ENCODE measurements at regions not wholly inside any gene's neighbourhood (a gene's known extent, or its start where the extent isn't known, plus 50 kb on each side); places are given as distances from the start of the nearest gene placed in this dataset.
A peak's percentile ranks its signal among the peaks of the same experiment; 100 is the strongest.

DNA sequence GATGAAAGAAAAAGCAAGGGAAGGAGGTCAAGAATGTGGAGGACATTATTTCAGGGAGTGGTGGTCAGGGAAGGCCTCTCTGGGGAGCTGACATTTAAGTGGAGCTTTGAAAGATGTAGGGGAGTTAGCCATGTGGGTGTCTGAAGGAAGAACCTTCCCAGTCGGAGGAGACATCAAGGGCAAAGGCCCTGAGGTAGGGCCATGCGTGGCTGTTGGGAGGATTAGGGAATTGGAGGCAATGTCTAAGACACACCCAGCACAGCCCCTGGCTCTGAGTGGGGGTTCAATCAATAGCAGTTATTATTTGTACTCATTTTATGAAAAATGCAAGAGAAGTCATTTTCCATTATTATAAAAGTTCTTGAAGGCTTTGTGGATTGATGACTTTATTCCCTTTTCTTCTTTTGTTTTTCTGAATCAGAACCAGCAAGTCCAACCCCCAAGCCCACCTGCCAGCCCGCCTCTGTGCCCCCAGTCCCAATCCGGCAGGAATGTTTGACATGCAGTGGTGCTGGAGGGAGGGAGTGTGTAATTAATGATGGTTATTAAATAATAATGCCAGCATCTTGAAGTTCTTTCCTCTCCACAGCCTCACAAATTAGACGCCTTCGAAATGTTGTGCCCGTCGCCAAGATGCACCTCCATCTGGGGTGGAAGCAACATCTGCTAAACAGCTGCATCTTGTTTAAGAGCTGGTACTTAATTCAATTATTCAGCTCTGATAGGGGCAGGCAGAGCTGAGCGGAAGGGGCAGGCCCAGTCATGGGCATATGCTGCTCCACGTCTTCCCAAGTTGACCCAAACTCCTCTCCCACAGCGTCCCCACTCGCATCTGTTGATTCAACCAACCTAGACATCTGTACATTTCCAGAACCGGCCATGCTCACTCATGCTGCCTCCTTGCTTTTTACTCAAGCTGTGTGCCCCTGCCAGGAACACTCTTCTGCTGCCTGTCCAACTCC, 81.3 kb upstream of the SIRPA start:
- peak; percentile 13 for FAIRE-seq
- H3K79me2 ChIP-seq (ENCODE audit: control insufficient read depth, insufficient read depth, low read length) = no peaks in the 10 kb centered on the region
- no peak overlapping the region for H3K27ac ChIP-seq (ENCODE audit: control insufficient read depth, insufficient read depth, low read length)
- H3K36me3 ChIP-seq (ENCODE audit: control insufficient read depth in 2 of 2, extremely low read depth in 1 of 2, insufficient read depth in 2 of 2, low read length in 2 of 2) = no peaks in the 10 kb centered on the region
- no peaks in the 10 kb centered on the region for H3K9me3 ChIP-seq (ENCODE audit: control insufficient read depth, low read depth, low read length)
- dilution Hi-C loops (cut with MboI; ENCODE audit: extremely low pct_ligation_motif_present, low sequenced_read_pairs) = no loop called here
- H3K4me2 ChIP-seq (ENCODE audit: control insufficient read depth, extremely low read depth, insufficient read depth, low read depth, low read length) = no peak overlapping the region
- H3K9ac ChIP-seq (ENCODE audit: control insufficient read depth, extremely low read depth, insufficient read depth, low read length) = no peak overlapping the region
- H3K4me3 ChIP-seq (ENCODE audit: control insufficient read depth in 2 of 3, extremely low read depth in 1 of 3, insufficient read depth in 2 of 3, low read depth in 1 of 3, low read length in 3 of 3) = no peak overlapping the region
- H3K27me3 ChIP-seq (ENCODE audit: control insufficient read depth, extremely low read depth, insufficient read depth, low read length) = no peaks in the 10 kb centered on the region
- no peak for DNase-seq (ENCODE audit: low read depth, low spot score)
- no peak for TF ChIP-seq EZH2 (IDR thresholded peaks at IDR 0.05; ENCODE audit: low read length)
- TF ChIP-seq, protein P1, sequence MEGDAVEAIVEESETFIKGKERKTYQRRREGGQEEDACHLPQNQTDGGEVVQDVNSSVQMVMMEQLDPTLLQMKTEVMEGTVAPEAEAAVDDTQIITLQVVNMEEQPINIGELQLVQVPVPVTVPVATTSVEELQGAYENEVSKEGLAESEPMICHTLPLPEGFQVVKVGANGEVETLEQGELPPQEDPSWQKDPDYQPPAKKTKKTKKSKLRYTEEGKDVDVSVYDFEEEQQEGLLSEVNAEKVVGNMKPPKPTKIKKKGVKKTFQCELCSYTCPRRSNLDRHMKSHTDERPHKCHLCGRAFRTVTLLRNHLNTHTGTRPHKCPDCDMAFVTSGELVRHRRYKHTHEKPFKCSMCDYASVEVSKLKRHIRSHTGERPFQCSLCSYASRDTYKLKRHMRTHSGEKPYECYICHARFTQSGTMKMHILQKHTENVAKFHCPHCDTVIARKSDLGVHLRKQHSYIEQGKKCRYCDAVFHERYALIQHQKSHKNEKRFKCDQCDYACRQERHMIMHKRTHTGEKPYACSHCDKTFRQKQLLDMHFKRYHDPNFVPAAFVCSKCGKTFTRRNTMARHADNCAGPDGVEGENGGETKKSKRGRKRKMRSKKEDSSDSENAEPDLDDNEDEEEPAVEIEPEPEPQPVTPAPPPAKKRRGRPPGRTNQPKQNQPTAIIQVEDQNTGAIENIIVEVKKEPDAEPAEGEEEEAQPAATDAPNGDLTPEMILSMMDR (optimal IDR thresholded peaks at IDR 0.05 in 1 of 3, IDR thresholded peaks at IDR 0.05 in 1 of 3, conservative IDR thresholded peaks at IDR 0.05 in 1 of 3; ENCODE audit: extremely low read depth in 1 of 3, insufficient read depth in 2 of 3, low read length in 3 of 3) = no peak
- peaks cover 65% of the 10 kb centered on the region for H3K4me1 ChIP-seq (ENCODE audit: control insufficient read depth, extremely low read depth, insufficient read depth, low read length)
- H4K20me1 ChIP-seq (ENCODE audit: control insufficient read depth, extremely low read depth, insufficient read depth, low read length) = no peaks in the 10 kb centered on the region
- H3K9me1 ChIP-seq (ENCODE audit: control insufficient read depth, extremely low read depth, insufficient read depth, low read length) = no peaks in the 10 kb centered on the region
- H2AFZ ChIP-seq (ENCODE audit: control insufficient read depth, low read length) = no peak overlapping the region

DNA sequence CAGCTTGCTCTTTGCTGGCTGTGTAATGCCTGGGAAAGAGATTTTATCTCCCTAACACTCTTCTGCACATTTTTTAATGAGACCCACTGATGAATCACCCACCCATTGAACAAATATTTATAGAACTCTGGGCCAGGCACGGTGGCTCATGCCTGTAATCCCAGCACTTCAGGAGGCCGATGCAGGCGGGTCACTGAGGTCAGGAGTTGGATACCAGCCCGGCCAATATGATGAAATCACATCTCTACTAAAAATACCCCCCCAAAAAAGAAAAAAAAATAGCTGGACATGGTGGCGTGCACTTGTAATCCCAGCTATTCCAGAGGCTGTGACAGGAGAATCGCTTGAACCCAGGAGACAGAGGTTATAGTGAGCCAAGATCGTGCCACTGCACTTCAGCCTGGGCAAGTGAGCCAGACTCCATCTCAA, 82.1 kb upstream of the SIRPA start:
- no peak for TF ChIP-seq EZH2 (IDR thresholded peaks at IDR 0.05; ENCODE audit: low read length)
- TF ChIP-seq, protein P1 (optimal IDR thresholded peaks at IDR 0.05 in 1 of 3, IDR thresholded peaks at IDR 0.05 in 1 of 3, conservative IDR thresholded peaks at IDR 0.05 in 1 of 3; ENCODE audit: extremely low read depth in 1 of 3, insufficient read depth in 2 of 3, low read length in 3 of 3) = no peak
- Histone ChIP-seq H3K9me1 (ENCODE audit: control insufficient read depth, extremely low read depth, insufficient read depth, low read length) (no peaks in the 10 kb centered on the region), H3K9ac (ENCODE audit: control insufficient read depth, extremely low read depth, insufficient read depth, low read length) (no peak overlapping the region), H2AFZ (ENCODE audit: control insufficient read depth, low read length) (no peak overlapping the region), H3K4me1 (ENCODE audit: control insufficient read depth, extremely low read depth, insufficient read depth, low read length) (peaks cover 74% of the 10 kb centered on the region), H3K9me3 (ENCODE audit: control insufficient read depth, low read depth, low read length) (no peaks in the 10 kb centered on the region), H3K4me2 (ENCODE audit: control insufficient read depth, extremely low read depth, insufficient read depth, low read depth, low read length) (no peak overlapping the region), H3K79me2 (ENCODE audit: control insufficient read depth, insufficient read depth, low read length) (no peaks in the 10 kb centered on the region), H3K36me3 (ENCODE audit: control insufficient read depth in 2 of 2, extremely low read depth in 1 of 2, insufficient read depth in 2 of 2, low read length in 2 of 2) (no peaks in the 10 kb centered on the region), H4K20me1 (ENCODE audit: control insufficient read depth, extremely low read depth, insufficient read depth, low read length) (no peaks in the 10 kb centered on the region), H3K27me3 (ENCODE audit: control insufficient read depth, extremely low read depth, insufficient read depth, low read length) (no peaks in the 10 kb centered on the region), H3K4me3 (ENCODE audit: control insufficient read depth in 2 of 3, extremely low read depth in 1 of 3, insufficient read depth in 2 of 3, low read depth in 1 of 3, low read length in 3 of 3) (no peak overlapping the region), H3K27ac (ENCODE audit: control insufficient read depth, insufficient read depth, low read length) (no peak overlapping the region)
- FAIRE-seq (peak; percentile 34), DNase-seq (ENCODE audit: low read depth, low spot score) (no peak)
- dilution Hi-C loops (cut with MboI; ENCODE audit: extremely low pct_ligation_motif_present, low sequenced_read_pairs) = no loop called here
